ENCODE measurements at regions not wholly inside any gene's neighbourhood (a gene's known extent, or its start where the extent isn't known, plus 50 kb on each side); places are given as distances from the start of the nearest gene placed in this dataset.
"Not testable (repeated sequence)": the region's sequence is repeated elsewhere in the genome, so short reads cannot be mapped to it uniquely, and the experiment has no call there.

GRCh38 chr7:137142376-137142775 lies 201.2 kb downstream of the PTN start:
- DNase-seq: no peak
- H3K4me3 Mint-ChIP-seq: no peak overlapping the region
- no peaks in the 10 kb centered on the region for H3K36me3 Mint-ChIP-seq (ENCODE audit: low read depth)
- ChIA-PET POLR2A (no interaction called here), CTCF (no interaction called here)
- no peak overlapping the region for H3K27ac Mint-ChIP-seq
- H3K4me1 Mint-ChIP-seq: no peaks in the 10 kb centered on the region
- H3K9me3 Mint-ChIP-seq: no peaks in the 10 kb centered on the region
- no peaks in the 10 kb centered on the region for H3K27me3 Mint-ChIP-seq

DNA sequence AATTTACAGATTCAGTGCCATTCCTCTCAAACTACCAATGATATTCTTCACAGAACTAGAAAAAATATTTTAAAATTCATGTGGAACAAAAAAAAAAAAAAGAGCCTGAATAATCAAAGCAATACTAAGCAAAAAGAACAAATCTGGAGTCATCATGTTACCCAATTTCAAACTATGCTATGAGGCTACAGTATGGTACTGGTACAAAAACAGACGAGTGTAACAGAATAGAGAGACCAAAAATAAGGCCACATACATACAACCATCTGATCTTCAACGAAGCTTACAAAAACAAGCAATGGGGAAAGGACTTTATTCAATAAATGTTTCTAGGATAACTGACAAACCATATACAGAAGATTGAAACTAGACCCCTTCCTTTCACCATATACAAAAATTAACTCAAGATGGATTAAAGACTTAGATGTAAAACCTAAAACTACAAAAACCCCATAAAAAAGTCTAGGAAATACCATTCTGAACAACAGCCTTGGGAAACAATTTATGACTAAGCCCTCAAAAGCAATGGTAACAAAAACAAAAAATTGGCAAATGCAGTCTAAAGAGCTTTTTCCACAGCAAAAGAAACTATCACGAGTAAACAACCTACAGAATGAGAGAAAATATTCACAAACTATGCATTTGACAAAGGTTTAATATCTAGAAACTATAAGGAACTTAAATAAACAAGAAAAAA lies 207.7 kb downstream of the PTN start:
- ChIA-PET POLR2A (no interaction called here), CTCF (no interaction called here)
- Mint-ChIP-seq H3K36me3 (ENCODE audit: low read depth) (no peaks in the 10 kb centered on the region), H3K4me1 (no peaks in the 10 kb centered on the region), H3K27me3 (no peaks in the 10 kb centered on the region), H3K27ac (no peak overlapping the region), H3K4me3 (no peak overlapping the region), H3K9me3 (peaks cover 9% of the 10 kb centered on the region)
- no peak for DNase-seq

DNA sequence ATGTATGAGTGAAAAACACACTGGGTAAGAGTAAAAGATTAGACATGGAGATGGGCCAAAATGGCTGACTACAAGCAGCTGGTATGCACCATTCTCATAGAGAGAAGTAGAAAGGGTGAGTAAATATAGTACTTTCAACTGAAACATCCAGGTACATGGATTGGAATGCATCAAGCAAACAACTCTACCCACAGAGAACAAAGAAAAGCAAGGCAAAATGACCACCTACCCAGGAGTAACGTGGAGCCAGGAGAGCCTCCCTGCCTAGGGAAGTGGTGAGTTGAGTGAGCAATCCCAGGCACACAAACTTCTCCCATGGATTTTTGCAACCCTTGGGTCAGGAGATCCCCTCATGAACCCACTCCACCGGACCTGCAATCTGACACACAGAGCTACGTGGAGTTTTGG lies 212.8 kb downstream of the PTN start:
- Mint-ChIP-seq H3K4me1 (no peaks in the 10 kb centered on the region), H3K27ac (no peak overlapping the region), H3K36me3 (ENCODE audit: low read depth) (no peaks in the 10 kb centered on the region), H3K9me3 (peaks cover 10% of the 10 kb centered on the region), H3K4me3 (no peak overlapping the region), H3K27me3 (no peaks in the 10 kb centered on the region)
- DNase-seq: no peak
- ChIA-PET CTCF (no interaction called here), POLR2A (no interaction called here)

DNA sequence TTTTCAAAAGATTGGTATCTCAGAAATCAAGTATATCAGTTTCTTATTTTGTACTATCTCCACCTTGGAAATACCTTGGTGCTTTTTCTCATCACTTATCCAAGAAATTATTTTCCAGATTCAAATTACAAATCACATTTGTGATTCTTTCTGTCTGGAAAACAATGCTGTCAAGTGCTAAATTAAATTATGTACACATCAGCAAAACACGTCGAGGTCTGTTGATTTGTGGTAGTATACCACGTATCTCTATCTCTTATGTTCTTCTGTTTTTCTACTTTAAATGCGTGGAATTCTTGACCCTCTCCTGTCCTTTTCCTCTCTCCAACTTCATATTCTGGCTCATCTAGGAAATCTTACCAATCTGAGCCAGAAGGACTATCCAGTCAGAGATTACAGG lies 214.5 kb downstream of the PTN start:
- CTCF ChIA-PET: no interaction called here
- no peak overlapping the region for H3K27ac Mint-ChIP-seq
- no peak overlapping the region for H3K4me3 Mint-ChIP-seq
- POLR2A ChIA-PET: no interaction called here
- no peaks in the 10 kb centered on the region for H3K36me3 Mint-ChIP-seq (ENCODE audit: low read depth)
- no peak for DNase-seq
- H3K9me3 Mint-ChIP-seq: peaks cover 7% of the 10 kb centered on the region
- no peaks in the 10 kb centered on the region for H3K27me3 Mint-ChIP-seq
- H3K4me1 Mint-ChIP-seq: no peaks in the 10 kb centered on the region

GRCh38 chr7:137127806-137128205 lies 215.7 kb downstream of the PTN start:
- no peak for DNase-seq
- POLR2A ChIA-PET: no interaction called here
- Mint-ChIP-seq H3K27ac (no peak overlapping the region), H3K9me3 (peaks cover 4% of the 10 kb centered on the region), H3K36me3 (ENCODE audit: low read depth) (no peaks in the 10 kb centered on the region), H3K4me3 (no peak overlapping the region), H3K27me3 (no peaks in the 10 kb centered on the region), H3K4me1 (no peaks in the 10 kb centered on the region)
- CTCF ChIA-PET: no interaction called here

DNA sequence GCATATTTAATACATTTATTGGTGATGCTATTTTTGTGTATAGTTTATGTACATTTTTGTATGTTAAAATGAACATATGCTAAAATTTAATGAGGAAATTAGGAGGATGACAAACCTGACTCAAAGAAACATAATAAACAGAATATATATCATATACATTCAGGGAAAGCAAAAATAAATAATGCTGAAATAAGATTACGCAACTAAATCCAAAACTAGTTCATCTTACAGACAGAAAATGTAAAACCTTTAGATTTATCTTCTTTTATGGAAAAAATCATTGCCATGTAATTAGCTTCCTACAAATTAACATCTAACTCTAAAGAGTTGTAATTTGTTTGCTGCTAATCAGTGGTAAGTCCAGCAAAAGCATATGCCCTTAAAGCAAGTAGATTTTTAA lies 216.5 kb downstream of the PTN start:
- ChIA-PET POLR2A (no interaction called here), CTCF (no interaction called here)
- Mint-ChIP-seq H3K36me3 (ENCODE audit: low read depth) (no peaks in the 10 kb centered on the region), H3K4me1 (no peaks in the 10 kb centered on the region), H3K9me3 (peaks cover 5% of the 10 kb centered on the region), H3K27me3 (no peaks in the 10 kb centered on the region), H3K27ac (no peak overlapping the region), H3K4me3 (no peak overlapping the region)
- DNase-seq: no peak

DNA sequence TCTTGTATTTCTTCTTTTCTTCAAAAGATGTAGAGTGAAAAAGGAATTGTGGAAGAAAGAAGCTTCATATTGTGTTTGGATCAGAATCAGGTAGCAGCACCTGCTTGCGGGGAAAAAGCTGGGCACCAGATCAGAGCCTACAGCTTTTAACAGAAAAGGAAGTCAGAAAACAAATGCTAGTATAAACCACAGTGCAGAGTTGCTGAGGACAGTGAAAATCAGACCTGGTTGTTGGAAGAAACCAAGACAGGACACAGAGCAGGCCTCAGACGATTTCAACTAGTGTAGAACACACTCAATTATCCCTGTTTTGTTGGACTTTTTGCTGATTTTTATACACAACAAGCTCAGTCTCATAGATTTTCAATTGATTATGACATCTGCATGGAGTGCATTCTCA lies 221.4 kb downstream of the PTN start:
- no peaks in the 10 kb centered on the region for H3K36me3 Mint-ChIP-seq (ENCODE audit: low read depth)
- H3K27ac Mint-ChIP-seq: no peak overlapping the region
- CTCF ChIA-PET: no interaction called here
- no peak overlapping the region for H3K4me3 Mint-ChIP-seq
- no peaks in the 10 kb centered on the region for H3K4me1 Mint-ChIP-seq
- POLR2A ChIA-PET: no interaction called here
- H3K9me3 Mint-ChIP-seq: peaks cover 9% of the 10 kb centered on the region
- H3K27me3 Mint-ChIP-seq: no peaks in the 10 kb centered on the region
- no peak for DNase-seq

DNA sequence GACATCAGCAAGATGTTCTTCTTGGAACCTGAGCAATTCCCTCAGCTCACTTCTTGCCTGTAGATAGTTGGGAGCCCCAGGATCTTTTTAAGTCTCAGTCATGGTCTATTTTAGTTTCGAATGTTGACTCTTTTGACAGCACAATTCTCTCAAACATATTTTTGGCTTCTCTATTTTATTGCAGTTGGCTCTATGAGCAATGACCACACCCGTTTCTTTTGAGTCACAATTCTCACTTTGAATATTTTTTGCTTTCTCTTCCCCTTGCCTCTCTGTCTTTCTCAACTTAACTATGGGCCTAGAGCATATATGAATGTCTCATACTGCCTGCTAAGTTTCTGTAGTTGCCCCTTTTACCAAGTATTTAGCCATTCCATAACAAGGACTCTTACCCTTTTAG lies 222.8 kb downstream of the PTN start:
- no peak overlapping the region for H3K27ac Mint-ChIP-seq
- no peak overlapping the region for H3K4me3 Mint-ChIP-seq
- POLR2A ChIA-PET: no interaction called here
- no peaks in the 10 kb centered on the region for H3K4me1 Mint-ChIP-seq
- CTCF ChIA-PET: no interaction called here
- H3K9me3 Mint-ChIP-seq: peaks cover 9% of the 10 kb centered on the region
- no peaks in the 10 kb centered on the region for H3K36me3 Mint-ChIP-seq (ENCODE audit: low read depth)
- DNase-seq: no peak
- H3K27me3 Mint-ChIP-seq: no peaks in the 10 kb centered on the region

DNA sequence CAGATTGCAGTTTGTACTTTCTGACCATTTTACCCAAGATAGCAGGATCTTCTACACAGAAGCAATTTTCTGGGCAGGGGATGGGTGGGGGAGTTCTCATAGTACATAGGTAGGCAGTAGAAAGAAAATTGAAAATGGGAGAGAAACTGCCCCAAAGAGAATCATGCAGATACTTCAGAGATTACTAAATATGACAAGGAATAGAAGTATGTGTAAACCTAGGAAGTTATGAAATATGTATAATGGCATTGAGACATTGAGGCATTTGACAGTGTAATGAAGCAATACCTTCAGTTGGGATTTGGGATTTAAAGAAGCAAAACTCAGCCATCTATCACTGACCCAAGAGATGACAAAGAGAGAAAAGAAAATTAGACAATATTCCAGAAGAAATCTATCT lies 233.0 kb downstream of the PTN start:
- CTCF ChIA-PET: no interaction called here
- no peaks in the 10 kb centered on the region for H3K27me3 Mint-ChIP-seq

DNA sequence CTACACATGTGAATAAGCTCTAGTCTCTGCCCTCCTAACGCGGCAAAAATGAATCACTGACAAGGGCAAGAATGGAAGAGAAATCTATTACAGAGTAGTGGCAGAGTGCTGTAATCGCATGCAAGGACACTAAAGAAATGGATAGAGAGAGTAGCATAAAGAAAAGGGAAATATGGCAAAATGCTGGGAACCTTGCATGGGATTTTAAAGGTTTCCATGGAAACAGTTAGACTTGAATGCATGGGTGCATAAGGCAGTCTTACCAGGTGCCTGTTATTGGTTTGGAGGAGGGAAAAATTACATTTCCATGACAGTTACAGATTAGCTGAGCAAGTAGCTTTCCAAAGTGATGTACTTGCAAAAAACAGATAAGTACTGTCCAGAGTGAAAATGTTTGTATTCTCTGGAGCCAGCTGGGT lies 233.4 kb downstream of the PTN start:
- Mint-ChIP-seq H3K36me3 (ENCODE audit: low read depth) (no peaks in the 10 kb centered on the region), H3K4me3 (no peak overlapping the region), H3K27ac (no peak overlapping the region), H3K9me3 (peaks cover 7% of the 10 kb centered on the region), H3K4me1 (no peaks in the 10 kb centered on the region), H3K27me3 (no peaks in the 10 kb centered on the region)
- ChIA-PET POLR2A (no interaction called here), CTCF (no interaction called here)
- DNase-seq: no peak

More for the DNA sequence above, 233.0 kb downstream of the PTN start:
- H3K4me1 Mint-ChIP-seq: no peaks in the 10 kb centered on the region
- H3K9me3 Mint-ChIP-seq: peaks cover 7% of the 10 kb centered on the region
- no peak overlapping the region for H3K27ac Mint-ChIP-seq
- POLR2A ChIA-PET: no interaction called here
- H3K36me3 Mint-ChIP-seq (ENCODE audit: low read depth): no peaks in the 10 kb centered on the region
- no peak overlapping the region for H3K4me3 Mint-ChIP-seq
- DNase-seq: no peak

DNA sequence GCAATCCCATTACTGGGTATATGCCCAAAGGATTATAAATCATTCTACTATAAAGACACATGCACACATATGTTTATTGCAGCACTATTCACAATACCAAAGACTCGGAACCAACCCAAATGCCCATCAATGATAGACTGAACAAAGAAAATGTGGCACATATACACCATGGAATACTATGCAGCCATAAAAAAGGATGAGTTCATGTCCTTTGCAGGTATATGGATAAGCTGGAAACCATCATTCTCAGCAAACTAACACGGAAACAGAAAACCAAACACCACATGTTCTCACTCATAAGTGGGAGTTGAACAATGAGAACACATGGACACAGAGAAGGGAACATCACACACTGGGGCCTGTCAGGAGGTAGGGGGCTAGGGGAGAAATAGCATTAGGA lies 235.7 kb downstream of the PTN start:
- DNase-seq; CTCF ChIA-PET; H3K27ac Mint-ChIP-seq; H3K36me3 Mint-ChIP-seq (ENCODE audit: low read depth); H3K4me1 Mint-ChIP-seq; POLR2A ChIA-PET; H3K4me3 Mint-ChIP-seq; H3K27me3 Mint-ChIP-seq: not testable (repeated sequence)
- peaks cover 14% of the 10 kb centered on the region for H3K9me3 Mint-ChIP-seq

DNA sequence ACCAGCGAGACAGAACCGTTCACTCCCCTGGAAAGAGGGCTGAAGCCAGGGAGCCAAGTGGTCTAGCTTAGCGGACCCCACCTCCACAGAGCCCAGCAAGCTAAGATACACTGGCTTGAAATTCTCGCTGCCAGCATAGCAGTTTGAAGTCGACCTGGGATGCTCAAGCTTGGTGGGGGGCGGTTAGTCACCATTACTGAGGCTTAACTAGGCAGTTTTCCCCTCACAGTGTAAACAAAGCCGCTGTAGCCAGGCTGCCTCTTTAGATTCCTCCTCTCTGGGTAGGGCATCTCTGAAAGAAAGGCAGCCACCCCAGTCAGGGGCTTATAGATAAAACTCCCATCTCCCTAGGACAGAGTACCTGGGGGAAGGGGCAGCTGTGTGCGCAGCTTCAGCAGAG lies 235.1 kb downstream of the CHRM2 start:
- POLR2A ChIA-PET; DNase-seq; CTCF ChIA-PET; H3K27ac Mint-ChIP-seq; H3K36me3 Mint-ChIP-seq (ENCODE audit: low read depth); H3K4me3 Mint-ChIP-seq; H3K27me3 Mint-ChIP-seq; H3K4me1 Mint-ChIP-seq: not testable (repeated sequence)
- peaks cover 17% of the 10 kb centered on the region for H3K9me3 Mint-ChIP-seq

- CTCF ChIA-PET: no interaction called here
Measured at GRCh38 chr7:137097111-137097510, 228.7 kb downstream of the CHRM2 start.

GRCh38 chr7:137096607-137097006 lies 228.2 kb downstream of the CHRM2 start:
- peaks cover 20% of the 10 kb centered on the region for H3K9me3 Mint-ChIP-seq
- no peaks in the 10 kb centered on the region for H3K36me3 Mint-ChIP-seq (ENCODE audit: low read depth)
- H3K4me3 Mint-ChIP-seq: no peak overlapping the region
- CTCF ChIA-PET: no interaction called here
- no peaks in the 10 kb centered on the region for H3K4me1 Mint-ChIP-seq
- DNase-seq: no peak
- H3K27ac Mint-ChIP-seq: no peak overlapping the region
- POLR2A ChIA-PET: no interaction called here
- H3K27me3 Mint-ChIP-seq: no peaks in the 10 kb centered on the region

More at GRCh38 chr7:137097111-137097510, 228.7 kb downstream of the CHRM2 start:
- Mint-ChIP-seq H3K27me3 (no peaks in the 10 kb centered on the region), H3K4me3 (no peak overlapping the region), H3K4me1 (no peaks in the 10 kb centered on the region), H3K36me3 (ENCODE audit: low read depth) (no peaks in the 10 kb centered on the region), H3K9me3 (peaks cover 21% of the 10 kb centered on the region), H3K27ac (no peak overlapping the region)
- no peak for DNase-seq
- POLR2A ChIA-PET: no interaction called here

All from activated CD4-positive, alpha-beta T cell treated with anti-CD3 and anti-CD28 coated beads, Interleukin-2, amount 10 ng/mL, durations not matched to agents 7 days and 5 days (primary cell).